ENCODE measurements at regions not wholly inside any gene's neighbourhood (a gene's known extent, or its start where the extent isn't known, plus 50 kb on each side); places are given as distances from the start of the nearest gene placed in this dataset.

DNA sequence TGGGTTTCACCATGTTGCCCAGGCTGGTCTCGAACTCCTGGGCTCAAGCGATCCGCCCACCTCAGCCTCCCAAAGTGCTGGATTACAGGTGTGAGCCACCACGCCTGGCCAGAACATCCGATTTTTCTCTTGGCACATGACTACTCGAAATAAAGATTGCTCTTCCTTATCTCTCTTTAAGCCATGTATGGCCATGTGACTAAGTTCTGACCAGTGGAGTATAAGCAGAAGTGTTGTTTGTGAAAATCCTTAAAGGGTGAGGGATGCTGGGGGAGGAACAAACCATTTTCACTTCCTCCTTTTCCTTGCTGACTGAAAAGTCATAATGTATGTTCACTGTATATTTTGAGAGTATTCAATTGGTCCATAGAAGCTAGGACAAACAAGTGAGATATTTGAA, 50.7 kb upstream of the ATF7IP start:
- no peak for DNase-seq
- Histone ChIP-seq H3K4me1 (peaks cover 0 to 4% (median 0%) of the 10 kb centered on the region in 3 donors), H3K9me3 (no peaks in the 10 kb centered on the region), H3K27me3 (no peaks in the 10 kb centered on the region), H3K4me3 (no peak overlapping the region), H3K27ac (no peak overlapping the region), H3K36me3 (no peaks in the 10 kb centered on the region)
- no peak for TF ChIP-seq POLR2A (IDR thresholded peaks at IDR 0.05)
- TF ChIP-seq, protein P1, sequence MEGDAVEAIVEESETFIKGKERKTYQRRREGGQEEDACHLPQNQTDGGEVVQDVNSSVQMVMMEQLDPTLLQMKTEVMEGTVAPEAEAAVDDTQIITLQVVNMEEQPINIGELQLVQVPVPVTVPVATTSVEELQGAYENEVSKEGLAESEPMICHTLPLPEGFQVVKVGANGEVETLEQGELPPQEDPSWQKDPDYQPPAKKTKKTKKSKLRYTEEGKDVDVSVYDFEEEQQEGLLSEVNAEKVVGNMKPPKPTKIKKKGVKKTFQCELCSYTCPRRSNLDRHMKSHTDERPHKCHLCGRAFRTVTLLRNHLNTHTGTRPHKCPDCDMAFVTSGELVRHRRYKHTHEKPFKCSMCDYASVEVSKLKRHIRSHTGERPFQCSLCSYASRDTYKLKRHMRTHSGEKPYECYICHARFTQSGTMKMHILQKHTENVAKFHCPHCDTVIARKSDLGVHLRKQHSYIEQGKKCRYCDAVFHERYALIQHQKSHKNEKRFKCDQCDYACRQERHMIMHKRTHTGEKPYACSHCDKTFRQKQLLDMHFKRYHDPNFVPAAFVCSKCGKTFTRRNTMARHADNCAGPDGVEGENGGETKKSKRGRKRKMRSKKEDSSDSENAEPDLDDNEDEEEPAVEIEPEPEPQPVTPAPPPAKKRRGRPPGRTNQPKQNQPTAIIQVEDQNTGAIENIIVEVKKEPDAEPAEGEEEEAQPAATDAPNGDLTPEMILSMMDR (IDR thresholded peaks at IDR 0.05) = no peak
- 94% methylated on average over 6 of the region's 6 CpGs for WGBS, 2 donors
- intact Hi-C loops (cut with DNase I) = no loop called here

GRCh38 chr12:14315501-14315900, 50.0 kb upstream of the ATF7IP start:
- Histone ChIP-seq H3K27me3 (no peaks in the 10 kb centered on the region), H3K27ac (no peak overlapping the region), H3K36me3 (no peaks in the 10 kb centered on the region), H3K4me3 (no peak overlapping the region), H3K9me3 (no peaks in the 10 kb centered on the region), H3K4me1 (peaks cover 0 to 4% (median 0%) of the 10 kb centered on the region in 3 donors)
- DNase-seq = no peak
- intact Hi-C loops (cut with DNase I) = no loop called here
- TF ChIP-seq, protein P1 (IDR thresholded peaks at IDR 0.05) = no peak
- no peak for TF ChIP-seq POLR2A (IDR thresholded peaks at IDR 0.05)

Small RNA genes lying in the stretch of these regions (small RNA-seq; reads per million reads assigned to genes)
- gene AC092470.1 (0 reads per million in 4 donors), gene AC135001.1 (0 reads per million in 4 donors), gene MRPS18CP4 (0 reads per million in 4 donors), gene RNU6-491P (0 reads per million in 4 donors)

Measured in esophagus squamous epithelium (tissue), 5 donors.